ENCODE measurements at regions not wholly inside any gene's neighbourhood (a gene's known extent, or its start where the extent isn't known, plus 50 kb on each side); places are given as distances from the start of the nearest gene placed in this dataset.

DNA sequence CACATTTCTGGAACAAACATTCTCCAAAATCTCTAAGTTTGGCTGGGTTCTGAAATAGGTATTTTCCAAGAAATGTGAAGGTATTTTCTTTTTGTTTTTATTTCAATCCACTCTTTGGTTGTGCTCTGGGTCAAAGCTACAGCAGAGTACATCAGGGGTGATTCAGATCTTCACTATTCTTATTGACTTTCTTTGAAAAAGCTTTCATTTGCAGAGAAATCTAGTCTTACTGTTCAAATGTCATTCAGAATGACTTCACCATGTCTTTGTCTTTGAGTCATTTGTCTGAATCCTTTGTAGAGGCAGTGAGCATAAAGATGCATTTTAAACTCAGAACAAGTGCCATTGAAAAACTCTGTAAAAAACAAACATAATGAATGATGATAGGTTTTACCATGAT is 547.2 kb upstream of the ADGRL3 start:
- TF ChIP-seq POLR2A (IDR thresholded peaks at IDR 0.05; ENCODE audit: low read length) (no peak), GATA1 (IDR thresholded peaks at IDR 0.05; ENCODE audit: low read depth, low read length) (no peak)

Measured in erythroblast (primary cell).